H9 (cell line): ENCODE measurements at regions not wholly inside any gene's neighbourhood (a gene's known extent, or its start where the extent isn't known, plus 50 kb on each side); places are given as distances from the start of the nearest gene placed in this dataset.
A peak's percentile ranks its signal among the peaks of the same experiment; 100 is the strongest.

Source experiments
- DNase-seq: peaks from one replicate; pipeline ENCODE4 v3.0.0-alpha.2; 2017
- H2AFZ ChIP-seq: one replicate; pipeline ENCODE4 v1.6.1; 2013; ENCODE audit warnings: mild to moderate bottlenecking, low read length, control low read depth, moderate library complexity
- H2AK5ac ChIP-seq: 2 replicates; pipeline ENCODE4 v1.6.1; 2013; ENCODE audit warnings: low read length, control low read depth, mixed read lengths; ENCODE audit not compliant: insufficient read length
- H2BK120ac ChIP-seq: one replicate; pipeline ENCODE4 v1.6.1; 2013; ENCODE audit warnings: low read depth, mild to moderate bottlenecking, low read length, control low read depth, inconsistent platforms; ENCODE audit not compliant: poor library complexity, severe bottlenecking
- H2BK12ac ChIP-seq: 2 replicates; pipeline ENCODE4 v1.6.1; 2013; ENCODE audit warnings: low read length, control low read depth, mixed read lengths, low read depth; ENCODE audit not compliant: insufficient read length
- H2BK15ac ChIP-seq: 2 replicates; pipeline ENCODE4 v1.6.1; 2013; ENCODE audit warnings: low read depth, low read length, control low read depth
- H2BK20ac ChIP-seq: one replicate; pipeline ENCODE4 v1.6.1; 2013; ENCODE audit warnings: low read depth, mild to moderate bottlenecking, low read length, control low read depth, inconsistent platforms; ENCODE audit not compliant: poor library complexity, severe bottlenecking
- H2BK5ac ChIP-seq: 2 replicates; pipeline ENCODE4 v1.6.1; 2013; ENCODE audit warnings: low read length, control low read depth, mixed read lengths; ENCODE audit not compliant: insufficient read length
- H3K14ac ChIP-seq: 2 replicates; pipeline ENCODE4 v1.6.1; 2013; ENCODE audit warnings: low read length, control low read depth; ENCODE audit not compliant: insufficient read depth
- H3K18ac ChIP-seq: 2 replicates; pipeline ENCODE4 v1.6.1; 2013; ENCODE audit warnings: low read depth, mild to moderate bottlenecking, mixed read lengths, low read length, control low read depth; ENCODE audit not compliant: insufficient read length
- H3K23ac ChIP-seq: 2 replicates; pipeline ENCODE4 v1.6.1; 2013; ENCODE audit warnings: low read length, control low read depth, mixed read lengths, low read depth; ENCODE audit not compliant: insufficient read length
- H3K23me2 ChIP-seq: 2 replicates; pipeline ENCODE4 v1.6.1; 2013; ENCODE audit warnings: low read depth, mild to moderate bottlenecking, mixed read lengths, low read length, control low read depth; ENCODE audit not compliant: insufficient read length, poor library complexity, severe bottlenecking
- H3K27ac ChIP-seq: 2 replicates; pipeline ENCODE4 v1.5.1; 2013; ENCODE audit warnings: low read length, control low read depth, mixed read lengths, low read depth; ENCODE audit not compliant: insufficient read length
- H3K27me3 ChIP-seq: 2 replicates; pipeline ENCODE4 v1.6.1; 2013; ENCODE audit warnings: low read length, control low read depth, inconsistent platforms; ENCODE audit not compliant: insufficient read depth
- H3K4ac ChIP-seq: 2 replicates; pipeline ENCODE4 v1.6.1; 2013; ENCODE audit warnings: low read depth, mild to moderate bottlenecking, control low read depth, inconsistent platforms, low read length, moderate library complexity
- H3K4me1 ChIP-seq: 2 replicates; pipeline ENCODE4 v1.6.1; 2013; ENCODE audit warnings: low read length, control low read depth, inconsistent platforms; ENCODE audit not compliant: insufficient read depth
- H3K4me2 ChIP-seq: 2 replicates; pipeline ENCODE4 v1.6.1; 2013; ENCODE audit warnings: low read length, control low read depth, mixed read lengths; ENCODE audit not compliant: insufficient read length, insufficient read depth
- H3K56ac ChIP-seq: 2 replicates; pipeline ENCODE4 v1.6.1; 2013; ENCODE audit warnings: low read depth, mild to moderate bottlenecking, mixed read lengths, low read length, control low read depth; ENCODE audit not compliant: insufficient read length
- H3K79me1 ChIP-seq: 2 replicates; pipeline ENCODE4 v1.6.1; 2013; ENCODE audit warnings: low read depth, mild to moderate bottlenecking, moderate library complexity, low read length, control low read depth, inconsistent platforms; ENCODE audit not compliant: insufficient read depth, poor library complexity, severe bottlenecking
- H3K79me2 ChIP-seq: 2 replicates; pipeline ENCODE4 v1.6.1; 2013; ENCODE audit warnings: low read length, control low read depth, inconsistent platforms; ENCODE audit not compliant: insufficient read depth
- H3K9ac ChIP-seq: 2 replicates; pipeline ENCODE4 v1.6.1; 2013; ENCODE audit warnings: low read length, control low read depth, mixed read lengths; ENCODE audit not compliant: insufficient read length; ENCODE audit errors: extremely low read depth
- H3K9me3 ChIP-seq: one replicate; pipeline ENCODE4 v1.6.1; 2013; ENCODE audit warnings: low read depth, low read length, inconsistent platforms; ENCODE audit not compliant: control insufficient read depth
- H3T11ph ChIP-seq: one replicate; pipeline ENCODE4 v1.6.1; 2013; ENCODE audit warnings: mild to moderate bottlenecking, low read length, control low read depth, inconsistent platforms
- H4K20me1 ChIP-seq: one replicate; pipeline ENCODE4 v1.6.1; 2013; ENCODE audit not compliant: control insufficient read depth, insufficient read length, insufficient read depth
- H4K5ac ChIP-seq: 2 replicates; pipeline ENCODE4 v1.6.1; 2013; ENCODE audit warnings: low read depth, mild to moderate bottlenecking, mixed read lengths, low read length, control low read depth; ENCODE audit not compliant: insufficient read length
- H4K8ac ChIP-seq: replicated peaks from 2 replicates; pipeline ENCODE4 v1.6.1; 2013; ENCODE audit warnings: low read length, control low read depth, mixed read lengths, low read depth; ENCODE audit not compliant: insufficient read length
- H4K91ac ChIP-seq: 2 replicates; pipeline ENCODE4 v1.6.1; 2013; ENCODE audit warnings: low read depth, mild to moderate bottlenecking, moderate library complexity, mixed read lengths, low read length, control low read depth; ENCODE audit not compliant: insufficient read length
- H3K27ac Mint-ChIP-seq, 3 experiments: 2 replicates in 2 of 3; 3 replicates in 1 of 3; pipeline ENCODE4 v1.8.0; 2020 to 2021; ENCODE audit warnings: mixed read lengths in 3 of 3, mild to moderate bottlenecking in 1 of 3, moderate library complexity in 1 of 3
- H3K27me3 Mint-ChIP-seq: 2 replicates; pipeline ENCODE4 v1.8.0; 2021; ENCODE audit warnings: low read depth, mild to moderate bottlenecking, moderate library complexity, mixed read lengths
- H3K36me3 Mint-ChIP-seq, 3 experiments: 2 replicates in 2 of 3; 3 replicates in 1 of 3; pipeline ENCODE4 v1.8.0; 2020 to 2021; ENCODE audit warnings: low read depth in 3 of 3, mixed read lengths in 3 of 3; ENCODE audit not compliant: insufficient read depth in 1 of 3
- H3K4me1 Mint-ChIP-seq, 2 experiments: 2 replicates each; pipeline ENCODE4 v1.8.0; 2020; ENCODE audit warnings: mixed read lengths in 2 of 2
- H3K4me3 Mint-ChIP-seq, 2 experiments: 2 replicates in 1 of 2; 3 replicates in 1 of 2; pipeline ENCODE4 v1.8.0; 2020 to 2021; ENCODE audit warnings: mild to moderate bottlenecking in 2 of 2, mixed read lengths in 2 of 2, moderate library complexity in 1 of 2
- H3K9me3 Mint-ChIP-seq, 2 experiments: 2 replicates in 1 of 2; 3 replicates in 1 of 2; pipeline ENCODE4 v1.8.0; 2020; ENCODE audit warnings: mild to moderate bottlenecking in 2 of 2, mixed read lengths in 2 of 2, moderate library complexity in 1 of 2
- WGBS: extraction: QIAGEN DNeasy Blood & Tissue Kit; methylation state at CpG from one replicate; pipeline ENCODE4 v1.1.7; 2013; ENCODE audit warnings: missing lambda C conversion rate, low lambda C conversion rate, mixed read lengths; ENCODE audit not compliant: insufficient read length; ENCODE audit errors: extremely low coverage; 5-methylcytosine and 5-hydroxymethylcytosine counted together
- TF ChIP-seq, protein P1 (sequence below): fragments of 200-600 bp; sonication (generic); conservative IDR thresholded peaks from 3 replicates; pipeline ENCODE4 v1.8.0; 2021; ENCODE audit warnings: antibody characterized with exemption, mild to moderate bottlenecking

DNA sequence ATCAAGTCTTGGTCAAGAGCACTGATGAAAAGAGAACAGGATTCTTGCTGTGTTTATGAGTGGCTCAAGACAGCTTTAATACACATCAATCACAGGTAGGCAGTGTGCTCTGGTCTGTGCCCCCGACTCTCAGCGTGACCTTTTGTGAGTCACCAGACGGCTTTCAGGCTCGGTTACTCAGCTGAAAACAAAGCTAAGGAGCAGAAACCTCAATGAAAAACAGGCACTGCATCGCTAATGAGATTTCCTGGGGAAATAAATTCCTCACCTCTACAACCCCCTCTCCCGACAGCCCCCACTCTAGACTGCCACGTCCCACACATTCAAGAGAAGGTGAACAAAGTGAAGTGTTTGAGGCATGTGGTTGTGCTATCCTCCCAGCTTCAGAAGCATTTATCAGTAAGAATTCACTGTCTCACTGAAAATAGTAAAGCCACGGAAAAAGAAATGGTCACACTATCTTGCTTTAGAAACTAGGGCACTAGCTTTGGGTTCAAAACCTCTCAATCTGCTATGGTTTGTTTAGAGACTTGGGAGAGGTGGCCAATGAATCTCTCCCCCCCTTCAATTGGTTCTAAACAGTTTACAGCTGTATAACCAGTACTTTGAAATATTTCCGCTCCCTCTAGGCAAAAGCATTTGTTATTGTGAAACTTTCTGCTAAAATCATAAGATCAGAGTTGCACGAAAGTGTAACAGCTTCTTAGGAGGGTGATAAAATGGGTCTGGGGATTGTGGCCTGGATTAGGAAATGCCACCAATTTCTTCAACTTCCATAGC lies 199.5 kb upstream of the PMFBP1 start:
- WGBS: no CpG with 5 or more reads among the region's 10 CpGs
- Histone ChIP-seq H3K56ac (no peak overlapping the region), H3K9ac (no peak overlapping the region)

More for the DNA sequence above, 199.5 kb upstream of the PMFBP1 start:
- Histone ChIP-seq H2BK5ac (no peak overlapping the region), H3K14ac (peak overlapping the region; percentile 24; the same call in 1 of the 2 replicates), H4K91ac (no peak overlapping the region), H4K5ac (no peak overlapping the region), H3K23me2 (no peaks in the 10 kb centered on the region), H3K4me2 (no peak overlapping the region), H2BK120ac (no peak overlapping the region), H2BK15ac (no peak overlapping the region), H3K79me2 (no peaks in the 10 kb centered on the region), H4K8ac (no peak overlapping the region), H2AK5ac (no peak overlapping the region), H3K79me1 (no peaks in the 10 kb centered on the region), H3K4ac (no peak overlapping the region; the same call in 1 of the 2 replicates), H3K18ac (no peak overlapping the region), H2AFZ (no peak overlapping the region), H3K27ac (peak overlapping the region; percentile 51), H3T11ph (no peak overlapping the region), H2BK20ac (no peak overlapping the region), H3K4me1 (no peaks in the 10 kb centered on the region; the same call in none of the 2 replicates), H3K9me3 (no peaks in the 10 kb centered on the region), H3K27me3 (no peaks in the 10 kb centered on the region), H4K20me1 (no peaks in the 10 kb centered on the region), H3K23ac (no peak overlapping the region), H2BK12ac (no peak overlapping the region)
- TF ChIP-seq, protein P1, sequence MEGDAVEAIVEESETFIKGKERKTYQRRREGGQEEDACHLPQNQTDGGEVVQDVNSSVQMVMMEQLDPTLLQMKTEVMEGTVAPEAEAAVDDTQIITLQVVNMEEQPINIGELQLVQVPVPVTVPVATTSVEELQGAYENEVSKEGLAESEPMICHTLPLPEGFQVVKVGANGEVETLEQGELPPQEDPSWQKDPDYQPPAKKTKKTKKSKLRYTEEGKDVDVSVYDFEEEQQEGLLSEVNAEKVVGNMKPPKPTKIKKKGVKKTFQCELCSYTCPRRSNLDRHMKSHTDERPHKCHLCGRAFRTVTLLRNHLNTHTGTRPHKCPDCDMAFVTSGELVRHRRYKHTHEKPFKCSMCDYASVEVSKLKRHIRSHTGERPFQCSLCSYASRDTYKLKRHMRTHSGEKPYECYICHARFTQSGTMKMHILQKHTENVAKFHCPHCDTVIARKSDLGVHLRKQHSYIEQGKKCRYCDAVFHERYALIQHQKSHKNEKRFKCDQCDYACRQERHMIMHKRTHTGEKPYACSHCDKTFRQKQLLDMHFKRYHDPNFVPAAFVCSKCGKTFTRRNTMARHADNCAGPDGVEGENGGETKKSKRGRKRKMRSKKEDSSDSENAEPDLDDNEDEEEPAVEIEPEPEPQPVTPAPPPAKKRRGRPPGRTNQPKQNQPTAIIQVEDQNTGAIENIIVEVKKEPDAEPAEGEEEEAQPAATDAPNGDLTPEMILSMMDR: no peak
- DNase-seq: peak; percentile 75
- Mint-ChIP-seq H3K4me1 (peaks cover 44 to 47% of the 10 kb centered on the region in 2 experiments), H3K27me3 (no peaks in the 10 kb centered on the region), H3K27ac (peak overlapping the region in 2 of 3 experiments; percentile 57 to 94; a peak in 4 of 7 replicates), H3K36me3 (no peaks in the 10 kb centered on the region), H3K9me3 (no peaks in the 10 kb centered on the region), H3K4me3 (no peak overlapping the region; a peak in 1 of 5 replicates)
